ENCODE measurements at regions not wholly inside any gene's neighbourhood (a gene's known extent, or its start where the extent isn't known, plus 50 kb on each side); places are given as distances from the start of the nearest gene placed in this dataset.

- Histone ChIP-seq H3K36me3 (no peaks in the 10 kb centered on the region), H3K27ac (no peak overlapping the region), H3K9me3 (no peaks in the 10 kb centered on the region), H3K4me1 (replicated peaks) (no peaks in the 10 kb centered on the region), H3K4me3 (no peak overlapping the region), H3K27me3 (replicated peaks; ENCODE audit: insufficient read depth) (no peaks in the 10 kb centered on the region)
- 38% methylated on average over 11 of the region's 11 CpGs for WGBS
- intact Hi-C loops (cut with DNase I): no loop called here
- DNase-seq (ENCODE audit: low spot score): no peak
- no peak for TF ChIP-seq POLR2A (IDR thresholded peaks at IDR 0.05)
- no peak for TF ChIP-seq CTCF (IDR thresholded peaks at IDR 0.05)
- no peak for TF ChIP-seq POLR2AphosphoS5 (IDR thresholded peaks at IDR 0.05)
These were observed 345.7 kb downstream of the GLRX3 start for GRCh38 chr10:130481936-130482335.

- intact Hi-C loops (cut with DNase I): no loop called here
- 40% methylated on average over 17 of the region's 17 CpGs for WGBS
- no peaks in the 10 kb centered on the region for H3K36me3 ChIP-seq
These were observed 347.7 kb downstream of the GLRX3 start for GRCh38 chr10:130483691-130484467.

GRCh38 chr10:130484468-130485180 is 348.4 kb downstream of the GLRX3 start:
- TF ChIP-seq CTCF (IDR thresholded peaks at IDR 0.05) (no peak), POLR2A (IDR thresholded peaks at IDR 0.05) (no peak), POLR2AphosphoS5 (IDR thresholded peaks at IDR 0.05) (no peak)
- H3K9me3 ChIP-seq: no peaks in the 10 kb centered on the region
- no peaks in the 10 kb centered on the region for H3K27me3 ChIP-seq (replicated peaks; ENCODE audit: insufficient read depth)
- no peak overlapping the region for H3K27ac ChIP-seq
- no peak overlapping the region for H3K4me3 ChIP-seq
- no peak for DNase-seq (ENCODE audit: low spot score)
- intact Hi-C loops (cut with DNase I): no loop called here
- H3K36me3 ChIP-seq: no peaks in the 10 kb centered on the region
- 85% methylated on average over 18 of the region's 18 CpGs for WGBS
- H3K4me1 ChIP-seq (replicated peaks): no peaks in the 10 kb centered on the region

More at GRCh38 chr10:130483691-130484467, 347.7 kb downstream of the GLRX3 start:
- TF ChIP-seq CTCF (IDR thresholded peaks at IDR 0.05) (no peak), POLR2AphosphoS5 (IDR thresholded peaks at IDR 0.05) (no peak), POLR2A (IDR thresholded peaks at IDR 0.05) (no peak)
- H3K4me3 ChIP-seq: no peak overlapping the region
- H3K27ac ChIP-seq: no peak overlapping the region
- H3K27me3 ChIP-seq (replicated peaks; ENCODE audit: insufficient read depth): no peaks in the 10 kb centered on the region
- no peak for DNase-seq (ENCODE audit: low spot score)
- no peaks in the 10 kb centered on the region for H3K9me3 ChIP-seq
- no peaks in the 10 kb centered on the region for H3K4me1 ChIP-seq (replicated peaks)

- Histone ChIP-seq H3K9me3 (no peaks in the 10 kb centered on the region), H3K27ac (no peak overlapping the region), H3K27me3 (replicated peaks; ENCODE audit: insufficient read depth) (no peaks in the 10 kb centered on the region), H3K4me3 (no peak overlapping the region), H3K4me1 (replicated peaks) (no peaks in the 10 kb centered on the region), H3K36me3 (no peaks in the 10 kb centered on the region)
- intact Hi-C loops (cut with DNase I): no loop called here
- no peak for DNase-seq (ENCODE audit: low spot score)
- no peak for TF ChIP-seq POLR2AphosphoS5 (IDR thresholded peaks at IDR 0.05)
- TF ChIP-seq CTCF (IDR thresholded peaks at IDR 0.05): no peak
- TF ChIP-seq POLR2A (IDR thresholded peaks at IDR 0.05): no peak
- WGBS: 80% methylated on average over 27 of the region's 27 CpGs
These were observed 349.2 kb downstream of the GLRX3 start for GRCh38 chr10:130485236-130485957.
